ENCODE measurements at regions not wholly inside any gene's neighbourhood (a gene's known extent, or its start where the extent isn't known, plus 50 kb on each side); places are given as distances from the start of the nearest gene placed in this dataset.

GRCh38 chr5:173448856-173449255, 120.6 kb upstream of the STC2 start:
- no peak overlapping the region for H3K4me2 ChIP-seq
- TF ChIP-seq Cebpa-rat (IDR thresholded peaks at IDR 0.05): no peak

GRCh38 chr5:173443971-173444370, 115.8 kb upstream of the STC2 start:
- Histone ChIP-seq H3K27ac (no peak overlapping the region), H4K20me1 (no peaks in the 10 kb centered on the region), H3K4me2 (no peak overlapping the region), H3K9ac (no peak overlapping the region), H3K4me1 (no peaks in the 10 kb centered on the region), H3K27me3 (no peaks in the 10 kb centered on the region), H3K9me3 (peaks cover 6% of the 10 kb centered on the region; the same call in 1 of the 2 replicates), H3K36me3 (no peaks in the 10 kb centered on the region), H3K4me3 (no peak overlapping the region)
- no peak for TF ChIP-seq Cebpa-rat (IDR thresholded peaks at IDR 0.05)

More at GRCh38 chr5:173448856-173449255, 120.6 kb upstream of the STC2 start:
- Histone ChIP-seq H3K9me3 (peaks cover 6% of the 10 kb centered on the region; the same call in 1 of the 2 replicates), H3K27me3 (no peaks in the 10 kb centered on the region), H3K9ac (no peak overlapping the region), H3K27ac (no peak overlapping the region), H3K4me1 (no peaks in the 10 kb centered on the region), H4K20me1 (no peaks in the 10 kb centered on the region), H3K4me3 (no peak overlapping the region), H3K36me3 (no peaks in the 10 kb centered on the region)

GRCh38 chr5:173441053-173441628, 112.9 kb upstream of the STC2 start:
- no peak overlapping the region for H3K9ac ChIP-seq
- peaks cover 6% of the 10 kb centered on the region; the same call in 1 of the 2 replicates for H3K9me3 ChIP-seq
- H3K4me3 ChIP-seq: no peak overlapping the region
- peaks cover 14% of the 10 kb centered on the region for H3K4me1 ChIP-seq
- H3K36me3 ChIP-seq: no peaks in the 10 kb centered on the region
- H3K27me3 ChIP-seq: no peaks in the 10 kb centered on the region
- H4K20me1 ChIP-seq: no peaks in the 10 kb centered on the region
- H3K27ac ChIP-seq: no peak overlapping the region
- H3K4me2 ChIP-seq: no peak overlapping the region
- no peak for TF ChIP-seq Cebpa-rat (IDR thresholded peaks at IDR 0.05)

GRCh38 chr5:173438951-173439350, 110.7 kb upstream of the STC2 start:
- H3K9me3 ChIP-seq: no peaks in the 10 kb centered on the region; the same call in 1 of the 2 replicates
- peaks cover 14% of the 10 kb centered on the region for H3K4me1 ChIP-seq
- no peak overlapping the region for H3K9ac ChIP-seq
- no peaks in the 10 kb centered on the region for H4K20me1 ChIP-seq
- no peaks in the 10 kb centered on the region for H3K27me3 ChIP-seq
- H3K27ac ChIP-seq: no peak overlapping the region
- no peak overlapping the region for H3K4me3 ChIP-seq
- no peak overlapping the region for H3K4me2 ChIP-seq
- no peak for TF ChIP-seq Cebpa-rat (IDR thresholded peaks at IDR 0.05)
- H3K36me3 ChIP-seq: no peaks in the 10 kb centered on the region

- Histone ChIP-seq H3K9ac (no peak overlapping the region), H3K36me3 (no peaks in the 10 kb centered on the region), H3K9me3 (no peaks in the 10 kb centered on the region; the same call in 1 of the 2 replicates), H3K4me2 (no peak overlapping the region), H4K20me1 (no peaks in the 10 kb centered on the region), H3K4me3 (no peak overlapping the region), H3K27me3 (no peaks in the 10 kb centered on the region), H3K4me1 (peaks cover 14% of the 10 kb centered on the region), H3K27ac (no peak overlapping the region)
- no peak for TF ChIP-seq Cebpa-rat (IDR thresholded peaks at IDR 0.05)
These were observed 107.2 kb upstream of the STC2 start for GRCh38 chr5:173435447-173435846.

GRCh38 chr5:173434270-173434669, 106.1 kb upstream of the STC2 start:
- Histone ChIP-seq H3K9ac (no peak overlapping the region), H3K36me3 (no peaks in the 10 kb centered on the region), H4K20me1 (no peaks in the 10 kb centered on the region), H3K4me2 (no peak overlapping the region), H3K9me3 (no peaks in the 10 kb centered on the region; the same call in 1 of the 2 replicates), H3K27me3 (no peaks in the 10 kb centered on the region), H3K4me1 (peaks cover 14% of the 10 kb centered on the region), H3K27ac (no peak overlapping the region), H3K4me3 (no peak overlapping the region)
- TF ChIP-seq Cebpa-rat (IDR thresholded peaks at IDR 0.05): no peak

- no peak for TF ChIP-seq Cebpa-rat (IDR thresholded peaks at IDR 0.05)
- H3K27me3 ChIP-seq: no peaks in the 10 kb centered on the region
These were observed 102.2 kb upstream of the STC2 start for GRCh38 chr5:173430394-173430793.

GRCh38 chr5:173429489-173430150, 101.4 kb upstream of the STC2 start:
- no peak for TF ChIP-seq Cebpa-rat (IDR thresholded peaks at IDR 0.05)
- H4K20me1 ChIP-seq: no peaks in the 10 kb centered on the region
- H3K36me3 ChIP-seq: no peaks in the 10 kb centered on the region
- no peak overlapping the region for H3K4me3 ChIP-seq
- no peaks in the 10 kb centered on the region for H3K4me1 ChIP-seq
- peaks cover 3% of the 10 kb centered on the region for H3K9me3 ChIP-seq
- H3K9ac ChIP-seq: no peak overlapping the region
- no peak overlapping the region for H3K27ac ChIP-seq
- H3K27me3 ChIP-seq: no peaks in the 10 kb centered on the region
- H3K4me2 ChIP-seq: no peak overlapping the region

More at GRCh38 chr5:173430394-173430793, 102.2 kb upstream of the STC2 start:
- Histone ChIP-seq H3K9me3 (no peaks in the 10 kb centered on the region; the same call in 1 of the 2 replicates), H3K4me1 (no peaks in the 10 kb centered on the region), H3K9ac (no peak overlapping the region), H3K36me3 (no peaks in the 10 kb centered on the region), H4K20me1 (no peaks in the 10 kb centered on the region), H3K4me2 (no peak overlapping the region), H3K4me3 (no peak overlapping the region), H3K27ac (no peak overlapping the region)

GRCh38 chr5:173423452-173424117, 95.4 kb upstream of the STC2 start:
- Histone ChIP-seq H3K27ac (no peak overlapping the region), H4K20me1 (no peaks in the 10 kb centered on the region), H3K27me3 (no peaks in the 10 kb centered on the region), H3K4me3 (peak overlapping the region; percentile 13; the same call in 1 of the 2 replicates), H3K9me3 (peaks cover 31% of the 10 kb centered on the region), H3K4me1 (peaks cover 31% of the 10 kb centered on the region), H3K36me3 (no peaks in the 10 kb centered on the region), H3K4me2 (no peak overlapping the region), H3K9ac (no peak overlapping the region)
- no peak for TF ChIP-seq Cebpa-rat (IDR thresholded peaks at IDR 0.05)

- H3K36me3 ChIP-seq: peaks cover 9% of the 10 kb centered on the region; the same call in 1 of the 2 replicates
- TF ChIP-seq Cebpa-rat (IDR thresholded peaks at IDR 0.05): no peak
- H4K20me1 ChIP-seq: no peaks in the 10 kb centered on the region
- peak overlapping the region; percentile 70 for H3K9ac ChIP-seq
- H3K9me3 ChIP-seq: peaks cover 64% of the 10 kb centered on the region
- peak overlapping the region; percentile 88 for H3K27ac ChIP-seq
- H3K4me2 ChIP-seq: peak overlapping the region; percentile 80
- H3K27me3 ChIP-seq: no peaks in the 10 kb centered on the region
- H3K4me1 ChIP-seq: peaks cover 31% of the 10 kb centered on the region
- peak overlapping the region; percentile 24; the same call in 1 of the 2 replicates for H3K4me3 ChIP-seq
These were observed 91.9 kb upstream of the STC2 start for GRCh38 chr5:173420108-173420507.

All from BLaER1 (cell line).